ENCODE measurements at regions not wholly inside any gene's neighbourhood (a gene's known extent, or its start where the extent isn't known, plus 50 kb on each side); places are given as distances from the start of the nearest gene placed in this dataset.

DNA sequence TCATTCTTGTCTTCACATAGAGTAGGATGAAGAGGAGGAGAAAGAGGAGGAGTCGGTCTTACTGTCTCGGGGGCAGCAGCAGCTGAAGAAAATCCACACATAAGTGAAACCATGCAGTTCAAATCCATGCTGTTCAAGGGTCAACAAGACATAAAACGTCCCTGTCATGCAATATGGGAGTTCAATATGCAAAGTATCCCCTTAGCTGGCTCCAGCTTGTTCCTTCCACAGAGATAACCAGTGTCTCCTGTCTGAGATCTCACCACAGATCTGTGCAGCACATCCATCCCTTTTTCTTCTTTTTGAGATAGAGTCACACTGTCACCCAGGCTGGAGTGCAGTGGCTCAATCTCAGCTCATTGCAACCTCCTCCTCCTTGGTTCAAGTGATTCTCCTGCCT is 357.5 kb downstream of the GALC start:
- no peak for DNase-seq
- intact Hi-C loops (cut with micrococcal nuclease), result no loop called here
- no peaks in the 10 kb centered on the region for H3K9me3 ChIP-seq (replicated peaks)
- TF ChIP-seq, protein P1, sequence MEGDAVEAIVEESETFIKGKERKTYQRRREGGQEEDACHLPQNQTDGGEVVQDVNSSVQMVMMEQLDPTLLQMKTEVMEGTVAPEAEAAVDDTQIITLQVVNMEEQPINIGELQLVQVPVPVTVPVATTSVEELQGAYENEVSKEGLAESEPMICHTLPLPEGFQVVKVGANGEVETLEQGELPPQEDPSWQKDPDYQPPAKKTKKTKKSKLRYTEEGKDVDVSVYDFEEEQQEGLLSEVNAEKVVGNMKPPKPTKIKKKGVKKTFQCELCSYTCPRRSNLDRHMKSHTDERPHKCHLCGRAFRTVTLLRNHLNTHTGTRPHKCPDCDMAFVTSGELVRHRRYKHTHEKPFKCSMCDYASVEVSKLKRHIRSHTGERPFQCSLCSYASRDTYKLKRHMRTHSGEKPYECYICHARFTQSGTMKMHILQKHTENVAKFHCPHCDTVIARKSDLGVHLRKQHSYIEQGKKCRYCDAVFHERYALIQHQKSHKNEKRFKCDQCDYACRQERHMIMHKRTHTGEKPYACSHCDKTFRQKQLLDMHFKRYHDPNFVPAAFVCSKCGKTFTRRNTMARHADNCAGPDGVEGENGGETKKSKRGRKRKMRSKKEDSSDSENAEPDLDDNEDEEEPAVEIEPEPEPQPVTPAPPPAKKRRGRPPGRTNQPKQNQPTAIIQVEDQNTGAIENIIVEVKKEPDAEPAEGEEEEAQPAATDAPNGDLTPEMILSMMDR (IDR thresholded peaks at IDR 0.05; ENCODE audit: borderline replicate concordance), result no peak
- no peaks in the 10 kb centered on the region for H3K36me3 ChIP-seq
- H3K4me3 ChIP-seq, result no peak overlapping the region
- H3K27ac ChIP-seq (replicated peaks), result no peak overlapping the region
- peaks cover 1% of the 10 kb centered on the region for H3K4me1 ChIP-seq
- no peaks in the 10 kb centered on the region for H3K27me3 ChIP-seq (ENCODE audit: low read depth)

DNA sequence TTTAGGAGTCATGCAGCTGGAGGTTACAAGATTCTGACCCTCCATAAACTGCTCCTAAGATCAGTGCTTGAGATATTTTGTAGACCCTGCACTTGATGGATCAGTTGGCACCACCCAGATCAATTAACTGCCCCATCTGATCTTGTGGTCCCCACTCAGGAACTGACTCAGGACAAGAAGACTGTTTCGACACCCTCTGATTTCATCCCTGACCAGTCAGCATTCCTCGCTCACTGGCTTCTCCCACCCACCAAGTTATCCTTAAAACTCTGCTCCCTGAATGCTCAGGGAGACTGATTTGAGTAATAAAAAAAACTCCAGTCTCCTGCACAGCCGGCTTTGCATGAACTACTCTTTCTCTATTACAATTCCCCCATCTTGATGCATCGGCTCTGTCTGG is 360.2 kb downstream of the GALC start:
- Histone ChIP-seq H3K36me3 (no peaks in the 10 kb centered on the region), H3K27me3 (ENCODE audit: low read depth) (no peaks in the 10 kb centered on the region), H3K4me1 (peaks cover 9% of the 10 kb centered on the region), H3K4me3 (no peak overlapping the region), H3K27ac (replicated peaks) (no peak overlapping the region), H3K9me3 (replicated peaks) (no peaks in the 10 kb centered on the region)
- TF ChIP-seq, protein P1 (IDR thresholded peaks at IDR 0.05; ENCODE audit: borderline replicate concordance), result no peak
- intact Hi-C loops (cut with micrococcal nuclease), result no loop called here
- no peak for DNase-seq

DNA sequence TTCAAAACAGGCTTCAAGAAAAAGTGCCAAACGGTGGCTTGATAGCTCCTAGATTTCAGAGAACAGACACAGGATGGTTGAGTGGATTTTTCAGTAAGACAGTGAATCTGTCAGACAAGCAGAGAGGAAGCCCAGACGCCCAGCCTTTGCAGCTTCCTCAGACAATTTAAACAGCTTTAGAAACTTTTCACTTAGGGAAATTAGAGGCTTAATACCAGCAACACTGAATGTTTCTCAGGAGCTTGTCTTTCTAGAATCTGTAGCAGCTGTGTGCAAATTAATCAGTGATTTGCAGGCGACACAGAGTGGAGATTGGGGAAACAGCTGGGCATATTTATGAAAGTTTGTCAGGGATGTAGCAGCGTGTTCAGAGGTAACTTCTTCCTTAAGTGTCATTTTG is 362.1 kb downstream of the GALC start:
- no peak overlapping the region for H3K27ac ChIP-seq (replicated peaks)
- TF ChIP-seq, protein P1 (IDR thresholded peaks at IDR 0.05; ENCODE audit: borderline replicate concordance), result no peak
- H3K9me3 ChIP-seq (replicated peaks), result no peaks in the 10 kb centered on the region
- H3K36me3 ChIP-seq, result no peaks in the 10 kb centered on the region
- intact Hi-C loops (cut with micrococcal nuclease), result no loop called here
- DNase-seq, result no peak
- no peaks in the 10 kb centered on the region for H3K27me3 ChIP-seq (ENCODE audit: low read depth)
- H3K4me3 ChIP-seq, result no peak overlapping the region
- peaks cover 9% of the 10 kb centered on the region for H3K4me1 ChIP-seq

DNA sequence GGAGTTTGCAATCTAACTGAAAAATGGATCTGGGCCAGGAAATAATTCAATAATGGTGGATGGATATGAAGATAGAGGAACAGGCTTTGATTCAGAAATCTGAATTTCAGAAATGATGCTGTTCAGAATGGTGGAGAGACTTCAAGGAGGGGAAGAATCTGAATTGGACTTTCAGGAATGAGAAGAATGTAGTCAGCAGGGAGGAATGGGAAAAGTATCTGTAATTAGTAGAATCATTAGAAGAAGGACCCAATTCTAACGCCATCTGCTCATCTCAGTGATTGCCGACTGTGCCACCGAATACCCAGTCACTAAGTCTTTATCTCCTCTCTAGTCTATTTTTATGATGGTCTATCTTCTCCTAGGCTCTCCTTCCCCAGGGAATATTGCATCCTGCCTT is 363.2 kb downstream of the GALC start:
- Histone ChIP-seq H3K27me3 (ENCODE audit: low read depth) (no peaks in the 10 kb centered on the region), H3K27ac (replicated peaks) (no peak overlapping the region), H3K36me3 (no peaks in the 10 kb centered on the region), H3K4me3 (no peak overlapping the region), H3K9me3 (replicated peaks) (no peaks in the 10 kb centered on the region), H3K4me1 (peaks cover 9% of the 10 kb centered on the region)
- no peak for DNase-seq
- TF ChIP-seq, protein P1 (IDR thresholded peaks at IDR 0.05; ENCODE audit: borderline replicate concordance), result no peak
- intact Hi-C loops (cut with micrococcal nuclease), result no loop called here

DNA sequence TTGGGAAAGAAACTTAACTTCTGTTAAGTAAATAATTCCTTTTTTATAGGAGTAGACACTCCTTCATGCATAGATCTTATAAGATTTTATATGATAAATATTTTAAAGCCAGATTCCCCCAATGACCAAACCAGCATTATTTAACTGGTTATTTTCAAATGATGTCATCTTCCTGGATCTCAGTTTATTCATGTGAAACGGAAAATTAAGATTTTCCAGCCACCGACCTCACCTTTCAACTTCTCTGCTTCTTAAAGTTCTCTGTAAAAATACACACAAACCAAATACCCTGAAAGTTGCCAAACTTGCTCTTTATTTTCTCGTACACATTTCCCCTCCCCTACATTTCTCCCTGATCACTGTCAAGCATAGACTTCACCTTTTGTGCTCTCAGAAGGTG is 364.2 kb downstream of the GALC start:
- no peak for DNase-seq
- Histone ChIP-seq H3K9me3 (replicated peaks) (peaks cover 2% of the 10 kb centered on the region), H3K4me1 (peaks cover 9% of the 10 kb centered on the region), H3K27ac (replicated peaks) (no peak overlapping the region), H3K36me3 (no peaks in the 10 kb centered on the region), H3K4me3 (no peak overlapping the region), H3K27me3 (ENCODE audit: low read depth) (no peaks in the 10 kb centered on the region)
- TF ChIP-seq, protein P1 (IDR thresholded peaks at IDR 0.05; ENCODE audit: borderline replicate concordance), result no peak
- intact Hi-C loops (cut with micrococcal nuclease), result no loop called here

DNA sequence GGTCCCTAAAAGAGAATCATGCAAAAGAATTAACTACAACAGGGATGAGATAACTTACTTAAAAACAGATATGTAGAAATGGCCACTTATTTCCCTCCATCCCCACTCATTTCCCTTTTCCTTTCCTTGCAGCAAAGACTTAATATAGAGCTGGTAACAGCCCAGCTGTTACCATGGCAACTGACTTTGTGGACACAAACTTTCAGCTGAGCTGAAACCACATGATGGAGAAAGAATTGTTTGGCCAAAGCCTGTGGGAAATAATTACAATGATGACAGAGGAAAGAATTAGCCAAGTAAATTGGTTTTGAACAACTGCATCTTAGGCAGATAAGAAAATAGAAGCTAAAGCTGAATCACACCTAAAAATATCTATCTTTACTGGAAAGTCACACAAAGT is 364.9 kb downstream of the GALC start:
- TF ChIP-seq, protein P1 (IDR thresholded peaks at IDR 0.05; ENCODE audit: borderline replicate concordance), result no peak
- Histone ChIP-seq H3K27ac (replicated peaks) (no peak overlapping the region), H3K36me3 (no peaks in the 10 kb centered on the region), H3K4me3 (no peak overlapping the region), H3K27me3 (ENCODE audit: low read depth) (no peaks in the 10 kb centered on the region), H3K4me1 (peaks cover 9% of the 10 kb centered on the region), H3K9me3 (replicated peaks) (peaks cover 4% of the 10 kb centered on the region)
- DNase-seq, result no peak
- intact Hi-C loops (cut with micrococcal nuclease), result no loop called here
